Astrocyte (in vitro differentiated cells and primary cell): ENCODE measurements at regions not wholly inside any gene's neighbourhood (a gene's known extent, or its start where the extent isn't known, plus 50 kb on each side); places are given as distances from the start of the nearest gene placed in this dataset.
A peak's percentile ranks its signal among the peaks of the same experiment; 100 is the strongest.

ENCODE experiments used
- DNase-seq: peaks from one replicate; pipeline ENCODE4 v3.0.0-alpha.2; 2010; ENCODE audit warnings: low read depth
- FAIRE-seq: peaks from 2 replicates; lab custom pipeline; 2011; peaks lifted over from hg19 to GRCh38; lab: Jason Lieb, UNC
- H2AFZ ChIP-seq: 2 replicates; pipeline ENCODE4 v1.6.0; 2012; ENCODE audit warnings: low read depth, low read length, inconsistent platforms
- H3K27ac ChIP-seq: 2 replicates; pipeline ENCODE4 v1.5.1; 2011; ENCODE audit warnings: low read depth, low read length, inconsistent platforms
- H3K27me3 ChIP-seq: 2 replicates; pipeline ENCODE4 v1.6.0; 2011; ENCODE audit warnings: low read length, inconsistent platforms; ENCODE audit not compliant: insufficient read depth
- H3K36me3 ChIP-seq: 2 replicates; pipeline ENCODE4 v1.5.1; 2011; ENCODE audit warnings: low read length, inconsistent platforms; ENCODE audit not compliant: insufficient read depth
- H3K4me1 ChIP-seq: 2 replicates; pipeline ENCODE4 v1.5.1; 2011; ENCODE audit warnings: low read length, inconsistent platforms; ENCODE audit not compliant: insufficient read depth
- H3K4me2 ChIP-seq: 2 replicates; pipeline ENCODE4 v1.6.0; 2012; ENCODE audit warnings: low read length, inconsistent platforms
- H3K4me3 ChIP-seq: 2 replicates; pipeline ENCODE4 v1.5.1; 2011; ENCODE audit warnings: low read depth, mild to moderate bottlenecking, low read length, inconsistent platforms; ENCODE audit not compliant: insufficient read depth
- H3K79me2 ChIP-seq: 2 replicates; pipeline ENCODE4 v1.6.0; 2012; ENCODE audit warnings: mild to moderate bottlenecking, low read length, inconsistent platforms; ENCODE audit not compliant: insufficient read depth
- H3K9ac ChIP-seq: 2 replicates; pipeline ENCODE4 v1.6.0; 2012; ENCODE audit warnings: mild to moderate bottlenecking, low read length, inconsistent platforms
- H3K9me3 ChIP-seq: 2 replicates; pipeline ENCODE4 v1.5.1; 2012; ENCODE audit warnings: low read depth, mild to moderate bottlenecking, low read length, inconsistent platforms; ENCODE audit not compliant: insufficient read depth
- H4K20me1 ChIP-seq: 2 replicates; pipeline ENCODE4 v1.6.0; 2012; ENCODE audit warnings: low read length, inconsistent platforms; ENCODE audit not compliant: insufficient read depth
- H3K27ac Mint-ChIP-seq: one replicate; pipeline ENCODE4 v1.8.0; 2021; ENCODE audit warnings: mild to moderate bottlenecking, mixed read lengths; ENCODE audit not compliant: unreplicated experiment
- H3K27me3 Mint-ChIP-seq: one replicate; pipeline ENCODE4 v1.8.0; 2021; ENCODE audit warnings: low read depth, mixed read lengths; ENCODE audit not compliant: unreplicated experiment
- H3K36me3 Mint-ChIP-seq: one replicate; pipeline ENCODE4 v1.8.0; 2021; ENCODE audit warnings: low read depth, mixed read lengths; ENCODE audit not compliant: unreplicated experiment
- H3K4me1 Mint-ChIP-seq: one replicate; pipeline ENCODE4 v1.8.0; 2021; ENCODE audit warnings: low read depth, mixed read lengths; ENCODE audit not compliant: unreplicated experiment
- H3K4me3 Mint-ChIP-seq: one replicate; pipeline ENCODE4 v1.8.0; 2021; ENCODE audit warnings: mild to moderate bottlenecking, moderate library complexity, mixed read lengths; ENCODE audit not compliant: unreplicated experiment
- H3K9me3 Mint-ChIP-seq: one replicate; pipeline ENCODE4 v1.8.0; 2021; ENCODE audit warnings: mild to moderate bottlenecking, mixed read lengths; ENCODE audit not compliant: unreplicated experiment
- EZH2 ChIP-seq: IDR thresholded peaks from 2 replicates; pipeline ENCODE4 v1.6.1; 2012; ENCODE audit warnings: mild to moderate bottlenecking, low read length, inconsistent platforms; ENCODE audit not compliant: insufficient read depth
- TF ChIP-seq, protein P1 (sequence below): IDR thresholded peaks from 2 replicates; pipeline ENCODE4 v1.5.1; 2011; ENCODE audit warnings: low read depth, mild to moderate bottlenecking, inconsistent platforms, low read length, moderate library complexity; ENCODE audit not compliant: insufficient read depth

DNA sequence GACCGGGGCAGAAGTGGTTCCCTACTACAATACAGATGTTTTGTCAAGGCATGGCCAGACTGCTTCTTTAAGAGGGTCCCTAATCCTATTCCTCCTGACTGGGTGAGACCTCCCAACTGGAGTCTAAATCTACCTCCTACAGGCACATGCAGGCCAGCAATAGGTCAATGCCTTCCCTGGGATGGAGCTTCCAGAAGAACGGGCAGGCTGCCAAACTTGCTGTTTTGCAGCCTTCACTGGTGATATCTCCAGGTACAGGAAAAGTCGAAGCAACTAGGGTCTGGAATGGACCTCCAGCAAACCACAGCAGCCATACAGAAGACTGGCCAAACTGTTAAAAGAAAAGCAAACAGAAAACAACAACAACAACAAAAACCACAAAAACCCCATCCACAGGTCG, 678.4 kb upstream of the DIAPH2 start:
- Histone ChIP-seq H3K9ac (no peak overlapping the region), H3K9me3 (no peaks in the 10 kb centered on the region), H3K27ac (no peak overlapping the region), H4K20me1 (no peaks in the 10 kb centered on the region), H3K4me3 (no peak overlapping the region), H2AFZ (no peak overlapping the region), H3K4me1 (no peaks in the 10 kb centered on the region), H3K36me3 (no peaks in the 10 kb centered on the region), H3K4me2 (no peak overlapping the region), H3K79me2 (no peaks in the 10 kb centered on the region), H3K27me3 (no peaks in the 10 kb centered on the region)
- no peak for FAIRE-seq
- no peaks in the 10 kb centered on the region for H3K27me3 Mint-ChIP-seq
- peaks cover 10% of the 10 kb centered on the region for H3K4me1 Mint-ChIP-seq
- H3K4me3 Mint-ChIP-seq: no peak overlapping the region
- TF ChIP-seq EZH2: no peak
- TF ChIP-seq, protein P1, sequence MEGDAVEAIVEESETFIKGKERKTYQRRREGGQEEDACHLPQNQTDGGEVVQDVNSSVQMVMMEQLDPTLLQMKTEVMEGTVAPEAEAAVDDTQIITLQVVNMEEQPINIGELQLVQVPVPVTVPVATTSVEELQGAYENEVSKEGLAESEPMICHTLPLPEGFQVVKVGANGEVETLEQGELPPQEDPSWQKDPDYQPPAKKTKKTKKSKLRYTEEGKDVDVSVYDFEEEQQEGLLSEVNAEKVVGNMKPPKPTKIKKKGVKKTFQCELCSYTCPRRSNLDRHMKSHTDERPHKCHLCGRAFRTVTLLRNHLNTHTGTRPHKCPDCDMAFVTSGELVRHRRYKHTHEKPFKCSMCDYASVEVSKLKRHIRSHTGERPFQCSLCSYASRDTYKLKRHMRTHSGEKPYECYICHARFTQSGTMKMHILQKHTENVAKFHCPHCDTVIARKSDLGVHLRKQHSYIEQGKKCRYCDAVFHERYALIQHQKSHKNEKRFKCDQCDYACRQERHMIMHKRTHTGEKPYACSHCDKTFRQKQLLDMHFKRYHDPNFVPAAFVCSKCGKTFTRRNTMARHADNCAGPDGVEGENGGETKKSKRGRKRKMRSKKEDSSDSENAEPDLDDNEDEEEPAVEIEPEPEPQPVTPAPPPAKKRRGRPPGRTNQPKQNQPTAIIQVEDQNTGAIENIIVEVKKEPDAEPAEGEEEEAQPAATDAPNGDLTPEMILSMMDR: no peak
- H3K9me3 Mint-ChIP-seq: no peaks in the 10 kb centered on the region
- no peaks in the 10 kb centered on the region for H3K36me3 Mint-ChIP-seq
- no peak overlapping the region for H3K27ac Mint-ChIP-seq
- no peak for DNase-seq

DNA sequence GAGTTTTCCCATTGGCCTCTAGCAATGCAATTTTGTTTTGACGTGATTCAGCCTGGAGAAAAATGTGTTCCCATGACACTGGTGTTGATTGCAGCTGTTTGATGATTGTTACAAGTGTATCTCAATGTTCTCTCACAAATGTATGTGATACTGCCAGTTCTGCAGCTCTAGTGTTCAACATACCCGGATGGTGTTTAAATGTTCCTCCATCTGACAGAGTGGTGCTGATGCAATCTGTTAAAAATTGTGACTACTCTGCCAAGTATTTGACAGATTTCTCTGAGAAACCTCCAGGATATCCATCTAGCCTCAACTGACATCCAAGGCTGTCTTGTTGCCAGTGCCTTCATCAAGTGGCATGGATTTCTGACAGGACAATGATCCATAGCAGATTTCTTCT, 657.2 kb upstream of the DIAPH2 start:
- no peaks in the 10 kb centered on the region for H3K27me3 Mint-ChIP-seq
- no peak for TF ChIP-seq EZH2
- TF ChIP-seq, protein P1: no peak
- H3K27me3 ChIP-seq: no peaks in the 10 kb centered on the region
- no peaks in the 10 kb centered on the region for H3K79me2 ChIP-seq
- H3K4me2 ChIP-seq: no peak overlapping the region
- no peak overlapping the region for H3K9ac ChIP-seq
- H3K4me1 ChIP-seq: no peaks in the 10 kb centered on the region
- H3K4me3 ChIP-seq: no peak overlapping the region
- FAIRE-seq (no peak), DNase-seq (no peak)
- H3K36me3 ChIP-seq: no peaks in the 10 kb centered on the region
- peaks cover 3% of the 10 kb centered on the region for H3K4me1 Mint-ChIP-seq
- H3K27ac ChIP-seq: no peak overlapping the region
- H4K20me1 ChIP-seq: no peaks in the 10 kb centered on the region
- no peak overlapping the region for H3K27ac Mint-ChIP-seq
- H3K9me3 ChIP-seq: no peaks in the 10 kb centered on the region
- no peak overlapping the region for H2AFZ ChIP-seq
- no peak overlapping the region for H3K4me3 Mint-ChIP-seq
- no peaks in the 10 kb centered on the region for H3K36me3 Mint-ChIP-seq
- no peaks in the 10 kb centered on the region for H3K9me3 Mint-ChIP-seq

DNA sequence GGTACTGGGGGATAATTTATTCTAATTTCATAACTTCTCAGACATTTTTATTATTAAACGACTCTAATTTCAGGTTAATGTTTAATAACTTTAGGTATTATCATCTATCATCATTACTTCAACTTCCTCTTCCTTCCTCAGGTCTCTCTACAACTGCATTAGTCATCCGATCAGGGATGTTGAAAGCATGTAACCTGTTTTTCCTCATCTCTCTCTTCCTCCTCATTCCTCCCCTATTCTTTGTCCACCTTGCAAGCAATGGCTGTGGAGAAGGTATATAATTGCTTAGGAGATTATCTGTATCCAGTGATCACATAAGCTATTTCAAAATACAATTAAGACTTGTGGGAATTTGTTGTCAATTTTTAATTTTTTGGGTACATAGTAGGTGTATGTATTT, 632.6 kb upstream of the DIAPH2 start:
- no peaks in the 10 kb centered on the region for H3K9me3 Mint-ChIP-seq
- no peak overlapping the region for H3K4me3 Mint-ChIP-seq
- no peaks in the 10 kb centered on the region for H4K20me1 ChIP-seq
- no peaks in the 10 kb centered on the region for H3K79me2 ChIP-seq
- TF ChIP-seq EZH2: no peak
- TF ChIP-seq, protein P1: no peak
- no peak overlapping the region for H3K4me3 ChIP-seq
- no peak overlapping the region for H3K27ac Mint-ChIP-seq
- no peak overlapping the region for H3K9ac ChIP-seq
- no peak overlapping the region for H2AFZ ChIP-seq
- no peaks in the 10 kb centered on the region for H3K4me1 Mint-ChIP-seq
- H3K4me1 ChIP-seq: no peaks in the 10 kb centered on the region
- H3K4me2 ChIP-seq: no peak overlapping the region
- FAIRE-seq (peak; percentile 87), DNase-seq (no peak)
- H3K27me3 ChIP-seq: no peaks in the 10 kb centered on the region
- H3K36me3 Mint-ChIP-seq: no peaks in the 10 kb centered on the region
- no peak overlapping the region for H3K27ac ChIP-seq
- H3K36me3 ChIP-seq: no peaks in the 10 kb centered on the region
- no peaks in the 10 kb centered on the region for H3K27me3 Mint-ChIP-seq
- no peaks in the 10 kb centered on the region for H3K9me3 ChIP-seq
